PC-3 (cell line): ENCODE measurements at regions not wholly inside any gene's neighbourhood (a gene's known extent, or its start where the extent isn't known, plus 50 kb on each side); places are given as distances from the start of the nearest gene placed in this dataset.
A peak's percentile ranks its signal among the peaks of the same experiment; 100 is the strongest.

Experiments used
- ATAC-seq: fragments of 200-7000 bp; cut with Tn5 transposase; 2 replicates; pipeline ENCODE4 v1.9.1; 2020; ENCODE audit warnings: mild to moderate bottlenecking, moderate library complexity
- BruUV-seq: library from RNA; stranded (reverse); fragments of 400-500 nt; replicated peaks from 2 replicates; lab custom pipeline; 2021; lab: Mats Ljungman, UMichigan
- CTCF ChIA-PET: fragments of 300-600 bp; sonication (Branson Sonifier 250); formaldehyde crosslinking; loops from one replicate; lab custom pipeline; 2022; ENCODE audit warnings: antibody characterized with exemption; lab: Charles Lee
- POLR2A ChIA-PET: fragments of 300-600 bp; sonication (Branson Sonifier 250); formaldehyde crosslinking; loops from one replicate; lab custom pipeline; 2022; ENCODE audit warnings: antibody characterized with exemption; ENCODE audit not compliant: unreplicated experiment; lab: Charles Lee
- DNase-seq: peaks from one replicate; pipeline ENCODE4 v3.0.0-alpha.2; 2015
- H2AFZ ChIP-seq: fragments of 300-600 bp; sonication (generic); 2 replicates; pipeline ENCODE4 v1.6.0; 2016; ENCODE audit warnings: antibody characterized with exemption, low read length
- H3F3A ChIP-seq: fragments of 300-600 bp; sonication (generic); one replicate; pipeline ENCODE4 v1.6.0; 2017; ENCODE audit warnings: antibody characterized with exemption, low read length, control low read depth, mild to moderate bottlenecking; ENCODE audit not compliant: unreplicated experiment
- H3K27ac ChIP-seq: fragments of 300-600 bp; sonication (generic); 2 replicates; pipeline ENCODE4 v1.5.1; 2016; ENCODE audit warnings: mild to moderate bottlenecking, low read length
- H3K27me3 ChIP-seq: fragments of 300-600 bp; sonication (generic); 2 replicates; pipeline ENCODE4 v1.6.1; 2016; ENCODE audit warnings: low read length, mixed read lengths
- H3K36me3 ChIP-seq: fragments of 300-600 bp; sonication (generic); 2 replicates; pipeline ENCODE4 v1.6.1; 2016; ENCODE audit warnings: low read depth, mixed run types, low read length, mixed read lengths
- H3K4me1 ChIP-seq: fragments of 300-600 bp; sonication (generic); 2 replicates; pipeline ENCODE4 v1.5.1; 2016; ENCODE audit warnings: low read length; ENCODE audit not compliant: insufficient read depth
- H3K4me2 ChIP-seq: fragments of 300-600 bp; sonication (generic); 2 replicates; pipeline ENCODE4 v1.6.0; 2016; ENCODE audit warnings: low read length
- H3K4me3 ChIP-seq: fragments of 300-600 bp; sonication (generic); 2 replicates; pipeline ENCODE4 v1.5.1; 2016; ENCODE audit warnings: mild to moderate bottlenecking, low read length, mixed read lengths
- H3K79me2 ChIP-seq: fragments of 300-600 bp; sonication (generic); 2 replicates; pipeline ENCODE4 v1.6.1; 2017; ENCODE audit warnings: low read length, mixed read lengths
- H3K9ac ChIP-seq: fragments of 300-600 bp; sonication (generic); 2 replicates; pipeline ENCODE4 v1.6.0; 2016; ENCODE audit warnings: mild to moderate bottlenecking, low read length
- H3K9me2 ChIP-seq: fragments of 300-600 bp; sonication (generic); replicated peaks from 2 replicates; pipeline ENCODE4 v1.6.1; 2016; ENCODE audit warnings: mixed run types, low read length, mixed read lengths
- H3K9me3 ChIP-seq: fragments of 300-600 bp; sonication (generic); 2 replicates; pipeline ENCODE4 v1.6.1; 2016; ENCODE audit warnings: low read length, mixed read lengths
- H4K20me1 ChIP-seq: fragments of 300-600 bp; sonication (generic); 2 replicates; pipeline ENCODE4 v1.6.1; 2016; ENCODE audit warnings: low read length, mixed read lengths
- CTCF ChIP-seq: fragments of 300-600 bp; sonication (generic); conservative IDR thresholded peaks from 2 replicates; pipeline ENCODE4 v1.5.1; 2017; ENCODE audit warnings: antibody characterized with exemption, low read depth, mild to moderate bottlenecking, low read length
- EZH2 ChIP-seq: fragments of 300-600 bp; sonication (generic); IDR thresholded peaks from one replicate; pipeline ENCODE4 v1.6.1; 2017; ENCODE audit warnings: antibody characterized with exemption, mild to moderate bottlenecking, low read length; ENCODE audit not compliant: unreplicated experiment
- EZH2phosphoT487 ChIP-seq: fragments of 300-600 bp; sonication (generic); IDR thresholded peaks from 2 replicates; pipeline ENCODE4 v1.6.1; 2018; ENCODE audit warnings: mild to moderate bottlenecking, antibody characterized with exemption, low read length, borderline replicate concordance
- intact Hi-C: fragments of 100-400 bp; cut with micrococcal nuclease; formaldehyde crosslinking; loops from 2 replicates; pipeline ENCODE4 v1.9.0; 2023

GRCh38 chr14:86838363-86838762, 1154.6 kb downstream of the GALC start:
- Histone ChIP-seq H3K79me2 (no peaks in the 10 kb centered on the region), H3K27ac (no peak overlapping the region), H2AFZ (no peak overlapping the region), H4K20me1 (no peaks in the 10 kb centered on the region), H3K4me1 (no peaks in the 10 kb centered on the region), H3K9ac (no peak overlapping the region), H3K9me2 (no peaks in the 10 kb centered on the region), H3K27me3 (no peaks in the 10 kb centered on the region), H3K36me3 (no peaks in the 10 kb centered on the region), H3K4me2 (0 out of 2 replicates have a peak overlapping the region, but pooled peaks have one; percentile 31), H3F3A (no peaks in the 10 kb centered on the region), H3K4me3 (no peak overlapping the region), H3K9me3 (peaks cover 13% of the 10 kb centered on the region; the same call in 1 of the 2 replicates)
- POLR2A ChIA-PET: no interaction called here
- ATAC-seq (no peak), DNase-seq (peak; percentile 19)
- CTCF ChIA-PET: no interaction called here
- intact Hi-C loops: no loop called here
- BruUV-seq: no TSS peak
- TF ChIP-seq EZH2 (no peak), CTCF (no peak), EZH2phosphoT487 (no peak)

- intact Hi-C loops: no loop called here
- no peak overlapping the region for H3K4me2 ChIP-seq
- TF ChIP-seq EZH2phosphoT487 (no peak), EZH2 (no peak), CTCF (no peak)
Observed at GRCh38 chr14:86826661-86827060, 1166.3 kb downstream of the GALC start.

GRCh38 chr14:86824167-86824566, 1168.8 kb downstream of the GALC start:
- POLR2A ChIA-PET: no interaction called here
- Histone ChIP-seq H3K4me3 (no peak overlapping the region), H3K9ac (no peak overlapping the region), H3K27me3 (no peaks in the 10 kb centered on the region), H3F3A (no peaks in the 10 kb centered on the region), H3K9me2 (no peaks in the 10 kb centered on the region), H3K9me3 (no peaks in the 10 kb centered on the region), H3K27ac (no peak overlapping the region), H3K4me2 (no peak overlapping the region), H3K4me1 (no peaks in the 10 kb centered on the region), H4K20me1 (no peaks in the 10 kb centered on the region), H2AFZ (no peak overlapping the region), H3K79me2 (no peaks in the 10 kb centered on the region), H3K36me3 (no peaks in the 10 kb centered on the region)
- ATAC-seq (no peak), DNase-seq (no peak)
- intact Hi-C loops: no loop called here
- BruUV-seq: no TSS peak
- CTCF ChIA-PET: no interaction called here
- TF ChIP-seq CTCF (no peak), EZH2 (no peak), EZH2phosphoT487 (no peak)

More at GRCh38 chr14:86826661-86827060, 1166.3 kb downstream of the GALC start:
- Histone ChIP-seq H3K4me3 (no peak overlapping the region), H3K27me3 (no peaks in the 10 kb centered on the region), H4K20me1 (no peaks in the 10 kb centered on the region), H3K9ac (no peak overlapping the region), H3K27ac (no peak overlapping the region), H3K36me3 (no peaks in the 10 kb centered on the region), H3F3A (no peaks in the 10 kb centered on the region), H3K9me2 (no peaks in the 10 kb centered on the region), H3K9me3 (no peaks in the 10 kb centered on the region), H3K4me1 (no peaks in the 10 kb centered on the region), H3K79me2 (no peaks in the 10 kb centered on the region), H2AFZ (no peak overlapping the region)
- DNase-seq (no peak), ATAC-seq (no peak)
- BruUV-seq: no TSS peak
- CTCF ChIA-PET: no interaction called here
- POLR2A ChIA-PET: no interaction called here
